G401 (cell line): ENCODE measurements at regions not wholly inside any gene's neighbourhood (a gene's known extent, or its start where the extent isn't known, plus 50 kb on each side); places are given as distances from the start of the nearest gene placed in this dataset.

Source experiments
- DNase-seq: peaks from one replicate; pipeline ENCODE4 v3.0.0-alpha.2; 2015; ENCODE audit warnings: low spot score
- in situ Hi-C: cut with HindIII; loops from 2 replicates; pipeline ENCODE4 v1.10.0; 2016; ENCODE audit warnings: low sequenced_read_pairs, mixed read lengths

GRCh38 chr3:168187233-168187632, 91.5 kb upstream of the GOLIM4 start:
- no peak for DNase-seq
- in situ Hi-C loops = no loop called here

- in situ Hi-C loops = no loop called here
Observed at GRCh38 chr3:168186293-168186983, 90.7 kb upstream of the GOLIM4 start.

GRCh38 chr3:168183774-168184173, 88.0 kb upstream of the GOLIM4 start:
- DNase-seq = no peak
- in situ Hi-C loops = no loop called here

More at GRCh38 chr3:168186293-168186983, 90.7 kb upstream of the GOLIM4 start:
- DNase-seq = no peak

DNA sequence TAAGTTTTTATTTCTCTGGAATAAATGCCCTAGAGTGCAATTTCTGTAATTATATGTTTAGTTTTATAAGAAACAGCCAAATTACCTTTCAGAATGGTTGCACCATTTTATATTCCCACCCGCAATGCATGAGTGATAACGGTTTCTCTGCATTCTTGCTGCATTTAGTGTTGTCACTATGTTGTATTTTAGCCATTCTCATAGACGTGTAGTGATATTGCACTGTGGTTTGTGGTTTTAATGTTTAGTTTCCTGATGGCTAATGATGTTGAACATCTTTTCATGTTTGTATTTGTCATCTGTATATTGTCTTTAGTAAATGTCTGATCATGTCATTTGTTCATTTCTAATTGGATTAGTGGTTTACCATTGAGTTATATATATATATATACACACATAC, 73.0 kb upstream of the GOLIM4 start:
- in situ Hi-C loops = no loop called here

DNA sequence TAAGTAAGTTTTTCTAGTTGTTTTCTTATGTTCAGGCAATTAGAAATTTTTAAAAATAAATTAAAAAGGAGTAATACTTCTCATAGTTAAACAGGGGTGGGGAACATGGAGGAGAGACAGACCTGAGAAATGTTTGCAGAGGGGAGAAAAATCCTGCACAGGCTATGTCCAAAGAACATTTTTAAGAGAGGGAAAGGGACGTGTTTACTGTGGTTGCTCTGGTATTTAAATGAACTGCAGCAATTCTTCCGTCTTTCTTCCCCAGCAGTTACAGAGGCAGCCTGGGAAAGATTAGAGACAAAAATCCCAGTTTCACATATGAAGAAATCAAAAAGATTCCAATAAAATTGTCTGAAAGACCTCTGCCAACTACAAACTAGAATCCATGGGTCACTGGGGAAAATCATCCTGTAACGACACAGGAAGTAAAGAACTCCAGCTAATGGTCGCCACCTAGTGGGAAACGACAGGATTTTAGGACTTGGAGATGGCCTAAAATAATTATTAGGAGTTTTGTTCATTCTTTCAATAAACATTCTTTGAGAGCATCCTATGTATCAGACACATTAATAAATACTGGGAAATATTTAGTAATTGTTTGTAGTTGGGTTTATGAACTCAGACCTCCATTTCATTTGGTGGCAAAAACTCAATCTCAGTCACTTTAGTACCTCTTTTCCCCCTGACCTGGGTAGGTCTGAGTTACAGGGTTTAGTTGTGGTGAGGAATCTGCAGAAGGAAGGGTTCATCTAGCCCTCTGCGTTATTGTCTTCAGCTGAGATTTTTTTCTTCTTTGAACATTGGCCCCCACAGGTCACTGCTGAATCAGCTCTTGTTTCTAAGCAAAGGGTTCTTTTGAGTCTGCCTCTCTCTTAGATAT, 69.9 kb upstream of the GOLIM4 start:
- in situ Hi-C loops = no loop called here
- peak; percentile 46 for DNase-seq

More for the DNA sequence above, 73.0 kb upstream of the GOLIM4 start:
- DNase-seq = no peak

GRCh38 chr3:168162172-168162571, 66.4 kb upstream of the GOLIM4 start:
- no peak for DNase-seq
- in situ Hi-C loops = no loop called here

DNA sequence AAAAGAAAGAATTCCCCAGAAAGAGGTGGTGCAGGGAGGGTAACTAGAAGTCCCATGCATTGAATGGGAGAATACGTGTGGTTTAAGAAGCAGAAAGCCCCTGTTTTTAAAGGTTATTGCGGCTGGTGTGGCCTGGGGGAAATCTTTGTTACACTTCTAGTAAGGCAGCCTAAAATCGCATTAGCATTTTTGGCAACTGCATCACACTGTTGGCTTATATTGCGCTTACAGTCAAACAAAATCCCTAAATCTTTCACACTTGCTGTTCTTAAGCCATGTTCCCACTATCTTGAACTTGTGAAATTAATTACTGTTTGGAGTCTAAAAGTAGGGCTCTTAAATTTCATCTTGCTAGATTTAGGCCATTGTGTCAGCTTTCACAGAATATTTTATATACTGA, 66.0 kb upstream of the GOLIM4 start:
- DNase-seq = no peak
- in situ Hi-C loops = no loop called here

GRCh38 chr3:168157903-168158302, 62.2 kb upstream of the GOLIM4 start:
- DNase-seq = no peak
- in situ Hi-C loops = no loop called here

DNA sequence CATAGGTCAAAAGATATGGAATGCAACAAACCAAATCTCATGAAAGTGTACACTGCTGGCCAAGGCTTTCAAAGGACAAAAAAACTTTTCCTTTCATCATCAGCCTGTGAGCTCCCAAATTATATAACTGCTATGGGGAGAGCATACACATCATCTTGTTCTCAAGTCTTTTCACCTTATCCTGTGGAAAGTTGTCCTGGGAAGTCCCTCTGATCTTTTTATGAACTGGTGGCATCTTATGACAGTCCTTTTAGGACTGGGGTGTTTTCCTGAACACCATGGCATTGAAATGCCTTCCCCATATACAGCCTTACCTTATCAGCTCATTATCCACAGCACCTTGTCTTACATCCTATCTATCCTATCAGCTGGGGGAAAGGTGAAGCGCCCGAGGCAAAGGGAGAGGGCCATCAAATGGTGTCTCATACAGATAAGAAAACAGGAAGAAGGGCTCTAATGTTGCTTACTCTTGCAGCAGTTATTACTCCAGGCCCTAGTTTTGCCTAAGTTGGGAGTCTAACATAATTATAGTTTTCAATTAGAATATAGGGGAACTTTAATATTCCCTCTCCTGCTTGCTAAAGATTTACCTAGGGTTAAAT, 61.5 kb upstream of the GOLIM4 start:
- DNase-seq = no peak
- in situ Hi-C loops = no loop called here

- in situ Hi-C loops = no loop called here
- DNase-seq = no peak
Observed at GRCh38 chr3:168156479-168156878, 60.8 kb upstream of the GOLIM4 start.

- DNase-seq = no peak
- in situ Hi-C loops = no loop called here
Observed at GRCh38 chr3:168155303-168155702, 59.6 kb upstream of the GOLIM4 start.

DNA sequence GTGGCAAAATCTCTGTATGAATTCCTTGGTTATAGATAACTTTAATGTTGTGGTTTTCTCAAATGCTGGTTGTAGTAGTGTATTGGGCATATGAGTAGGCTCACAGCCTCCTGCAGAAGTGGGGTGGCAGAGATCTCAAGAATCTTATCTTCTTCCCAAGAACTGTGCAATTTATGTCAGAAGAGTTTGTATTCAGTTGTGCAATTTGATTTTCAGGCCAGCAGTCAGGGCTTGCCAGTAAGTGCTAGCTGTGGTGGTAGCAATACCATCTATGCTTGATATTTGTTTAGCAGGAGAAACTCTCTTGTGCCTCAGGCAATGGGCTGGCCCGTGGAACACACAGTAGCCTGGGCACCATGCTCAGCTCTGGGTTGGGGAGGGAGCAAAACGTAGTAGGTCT, 58.4 kb upstream of the GOLIM4 start:
- in situ Hi-C loops = no loop called here
- DNase-seq = no peak

DNA sequence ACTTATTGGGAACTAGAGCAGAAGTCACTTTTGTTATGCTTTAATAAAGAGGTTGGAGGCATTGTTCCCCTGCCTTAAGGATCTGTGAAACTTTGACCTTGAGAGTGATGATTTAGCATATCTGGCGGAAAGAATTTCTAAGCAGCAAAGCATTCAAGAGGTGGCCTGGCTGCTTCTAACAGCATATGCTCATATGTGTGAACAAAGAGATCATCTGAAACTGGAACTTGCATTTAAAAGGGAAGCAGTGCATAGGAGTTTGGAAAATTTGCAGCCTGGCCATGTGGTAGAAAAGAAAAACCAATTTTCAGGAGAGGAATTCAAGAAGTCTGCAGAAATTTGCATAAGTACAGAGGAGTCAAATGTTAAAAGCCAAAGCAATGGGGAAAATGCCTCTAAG, 56.4 kb upstream of the GOLIM4 start:
- no peak for DNase-seq
- in situ Hi-C loops = no loop called here
